Naive thymus-derived CD4-positive, alpha-beta T cell (primary cell): ENCODE measurements at regions not wholly inside any gene's neighbourhood (a gene's known extent, or its start where the extent isn't known, plus 50 kb on each side); places are given as distances from the start of the nearest gene placed in this dataset.

ENCODE experiments used
- ATAC-seq: fragments of 150-1000 bp; cut with Tn5 transposase; 2 replicates; pipeline ENCODE4 v1.10.0; 2021; ENCODE audit warnings: mild to moderate bottlenecking, moderate library complexity
- CTCF ChIA-PET: fragments of 350-600 bp; sonication (Branson Sonifier 250); formaldehyde crosslinking; loops from one replicate; lab custom pipeline; 2021; ENCODE audit warnings: antibody characterized with exemption; lab: Charles Lee
- POLR2A ChIA-PET: fragments of 350-600 bp; sonication (Branson Sonifier 250); formaldehyde crosslinking; loops from one replicate; lab custom pipeline; 2021; ENCODE audit warnings: antibody characterized with exemption, inconsistent platforms; lab: Charles Lee
- DNase-seq, 9 donors: peaks; one replicate each; pipeline versions ENCODE4 v3.0.0 to v3.0.0-alpha.2; 2020 to 2022; ENCODE audit warnings: mixed read lengths in 1 of 9
- H3K27ac ChIP-seq: one replicate; pipeline ENCODE4 v1.7.0; 2013; ENCODE audit warnings: mild to moderate bottlenecking, low read depth, low read length, moderate library complexity
- H3K27me3 ChIP-seq, 2 donors: one replicate each; pipeline ENCODE4 v1.7.0; 2013; ENCODE audit warnings: low read length in 2 of 2, mild to moderate bottlenecking in 2 of 2, moderate library complexity in 2 of 2; ENCODE audit not compliant: control insufficient read depth in 2 of 2, insufficient read depth in 2 of 2
- H3K36me3 ChIP-seq, 3 experiments: 1 replicate in 2 of 3; 2 replicates in 1 of 3; pipeline ENCODE4 v1.7.0; 2013; ENCODE audit warnings: low read length in 3 of 3, mild to moderate bottlenecking in 3 of 3, moderate library complexity in 1 of 3; ENCODE audit not compliant: insufficient read depth in 3 of 3, control insufficient read depth in 2 of 3
- H3K4me1 ChIP-seq, 2 donors: one replicate each; pipeline ENCODE4 v1.7.0; 2013; ENCODE audit warnings: low read length in 2 of 2, mild to moderate bottlenecking in 2 of 2, moderate library complexity in 1 of 2; ENCODE audit not compliant: control insufficient read depth in 2 of 2, insufficient read depth in 2 of 2
- H3K4me3 ChIP-seq: 2 replicates; pipeline ENCODE4 v1.7.0; 2013; ENCODE audit warnings: mild to moderate bottlenecking, low read length
- H3K9me3 ChIP-seq, 3 experiments: 1 replicate in 2 of 3; 2 replicates in 1 of 3; pipeline ENCODE4 v1.7.0; 2013; ENCODE audit warnings: low read length in 3 of 3; ENCODE audit not compliant: control insufficient read depth in 2 of 3
- H3K27ac Mint-ChIP-seq, 9 donors: one replicate each; pipeline ENCODE4 v1.8.0; 2020 to 2022; ENCODE audit warnings: mixed read lengths in 9 of 9, mild to moderate bottlenecking in 8 of 9, moderate library complexity in 5 of 9, inconsistent platforms in 2 of 9
- H3K27me3 Mint-ChIP-seq, 5 donors: one replicate each; pipeline ENCODE4 v1.8.0; 2021 to 2022; ENCODE audit warnings: mixed read lengths in 5 of 5, mild to moderate bottlenecking in 1 of 5
- H3K36me3 Mint-ChIP-seq, 5 donors: one replicate each; pipeline ENCODE4 v1.8.0; 2020 to 2022; ENCODE audit warnings: mixed read lengths in 5 of 5, mild to moderate bottlenecking in 3 of 5, inconsistent platforms in 1 of 5
- H3K4me1 Mint-ChIP-seq, 7 donors: one replicate each; pipeline ENCODE4 v1.8.0; 2020 to 2022; ENCODE audit warnings: mixed read lengths in 7 of 7, mild to moderate bottlenecking in 3 of 7, inconsistent platforms in 1 of 7
- H3K4me3 Mint-ChIP-seq, 10 donors: one replicate each; pipeline ENCODE4 v1.8.0; 2020 to 2022; ENCODE audit warnings: mild to moderate bottlenecking in 10 of 10, mixed read lengths in 10 of 10, moderate library complexity in 6 of 10, inconsistent platforms in 2 of 10
- H3K9me3 Mint-ChIP-seq, 11 donors: one replicate each; pipeline ENCODE4 v1.8.0; 2020 to 2022; ENCODE audit warnings: mixed read lengths in 11 of 11, mild to moderate bottlenecking in 4 of 11, inconsistent platforms in 1 of 11, moderate library complexity in 1 of 11
- intact Hi-C, 2 donors: fragments of 100-400 bp; cut with micrococcal nuclease; formaldehyde crosslinking; loops; one replicate each; pipeline ENCODE4 v1.15.1; 2023

DNA sequence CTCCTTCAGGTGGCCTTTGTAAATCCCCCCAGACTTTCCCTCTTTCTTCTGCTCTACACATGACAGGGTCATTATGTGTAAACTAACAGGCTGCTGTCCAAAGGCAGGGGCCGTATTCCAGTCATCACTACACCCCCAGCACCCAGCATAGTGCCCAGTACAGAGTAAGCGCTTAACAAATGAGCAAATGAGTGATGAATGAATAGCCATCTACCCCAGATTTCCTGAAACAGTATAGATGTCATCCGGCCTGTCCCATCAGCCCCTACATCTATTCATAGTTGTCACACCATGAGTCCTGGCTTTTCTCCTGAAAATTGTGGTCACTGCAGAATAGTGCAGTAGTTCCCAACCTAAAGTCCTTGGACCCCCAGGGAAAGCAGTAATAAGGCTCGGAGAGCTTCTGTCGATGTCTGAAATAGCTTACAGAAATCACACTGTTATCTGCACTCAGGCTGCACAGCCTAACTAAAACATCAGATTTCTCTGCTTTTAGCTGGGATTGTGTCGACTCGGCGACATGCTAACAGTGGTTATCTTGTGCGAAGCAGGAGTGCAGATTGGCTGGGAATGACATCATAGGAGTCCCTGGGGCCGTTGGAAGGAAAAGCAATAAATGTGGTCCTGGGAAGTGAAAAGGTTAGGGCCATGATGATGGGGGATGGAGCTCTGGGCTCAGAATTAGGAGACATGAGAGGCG lies 143.8 kb upstream of the NECTIN1 start:
- Histone ChIP-seq H3K4me1 (no peaks in the 10 kb centered on the region), H3K4me3 (no peak overlapping the region), H3K27ac (no peak overlapping the region), H3K36me3 (no peaks in the 10 kb centered on the region), H3K9me3 (no peaks in the 10 kb centered on the region), H3K27me3 (no peaks in the 10 kb centered on the region)
- intact Hi-C loops, result no loop called here
- Mint-ChIP-seq H3K4me1 (no peaks in the 10 kb centered on the region), H3K27me3 (peaks cover 3 to 15% (median 5%) of the 10 kb centered on the region in 5 donors), H3K9me3 (no peaks in the 10 kb centered on the region), H3K27ac (no peak overlapping the region), H3K36me3 (no peaks in the 10 kb centered on the region), H3K4me3 (no peak overlapping the region)
- ChIA-PET POLR2A (no interaction called here), CTCF (no interaction called here)
- ATAC-seq (no peak), DNase-seq (no peak)

DNA sequence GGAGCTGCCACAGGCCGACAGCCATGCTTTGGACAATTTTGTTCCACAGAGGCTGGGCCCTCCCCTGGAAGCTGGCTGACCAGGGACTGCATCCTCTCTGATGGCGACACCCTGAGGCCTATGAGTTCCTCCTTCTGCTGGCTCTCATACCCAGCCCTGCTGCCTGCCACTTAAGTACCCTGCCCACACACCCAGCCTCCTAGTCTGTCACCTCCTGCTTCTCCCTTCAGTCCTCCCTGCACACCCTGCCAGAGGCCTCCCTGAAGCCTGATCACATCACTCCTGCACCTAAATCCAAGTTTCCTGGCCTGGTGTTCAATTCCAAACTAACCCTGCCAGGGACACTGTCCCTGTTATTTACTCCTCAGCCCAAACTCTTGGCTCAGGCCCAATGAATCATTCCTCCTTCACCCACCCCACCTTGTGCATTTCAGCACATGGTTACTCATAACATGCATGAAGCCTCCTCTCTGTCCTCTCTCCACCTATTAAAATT lies 136.7 kb upstream of the NECTIN1 start:
- CTCF ChIA-PET, result no interaction called here
- H3K9me3 Mint-ChIP-seq, result peaks cover 0 to 4% (median 0%) of the 10 kb centered on the region in 11 donors
- no peak for DNase-seq

DNA sequence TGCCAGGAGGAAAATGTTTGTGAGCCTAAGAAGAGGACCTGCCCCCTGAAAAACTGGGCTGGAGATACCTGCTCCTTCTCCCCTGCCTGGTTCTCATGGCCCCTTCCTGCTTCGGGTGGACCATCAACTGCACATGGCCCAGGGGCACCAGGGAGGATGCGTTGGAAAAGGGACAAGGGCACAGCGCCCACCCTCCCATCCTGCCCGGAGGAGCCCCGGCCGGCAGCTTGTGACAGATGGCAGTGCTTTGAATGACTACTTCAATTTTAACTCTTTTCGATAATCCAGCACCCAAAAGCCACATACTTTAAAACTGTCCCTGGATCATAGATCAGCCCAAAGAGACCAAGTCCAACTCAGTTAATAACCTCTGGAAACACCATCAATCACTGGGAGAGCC lies 135.8 kb upstream of the NECTIN1 start:
- no peak for ATAC-seq
- no peaks in the 10 kb centered on the region for H3K4me1 ChIP-seq
- H3K4me3 Mint-ChIP-seq, result no peak overlapping the region

More for the DNA sequence above, 136.7 kb upstream of the NECTIN1 start:
- Mint-ChIP-seq H3K4me1 (peaks cover 0 to 2% (median 0%) of the 10 kb centered on the region in 7 donors), H3K27ac (no peak overlapping the region), H3K4me3 (no peak overlapping the region), H3K36me3 (no peaks in the 10 kb centered on the region), H3K27me3 (peaks cover 0 to 26% (median 8%) of the 10 kb centered on the region in 5 donors)
- Histone ChIP-seq H3K27ac (no peak overlapping the region), H3K27me3 (no peaks in the 10 kb centered on the region), H3K36me3 (no peaks in the 10 kb centered on the region), H3K9me3 (no peaks in the 10 kb centered on the region), H3K4me1 (no peaks in the 10 kb centered on the region), H3K4me3 (no peak overlapping the region)
- ATAC-seq, result peak; percentile 6
- POLR2A ChIA-PET, result no interaction called here
- intact Hi-C loops, result no loop called here

DNA sequence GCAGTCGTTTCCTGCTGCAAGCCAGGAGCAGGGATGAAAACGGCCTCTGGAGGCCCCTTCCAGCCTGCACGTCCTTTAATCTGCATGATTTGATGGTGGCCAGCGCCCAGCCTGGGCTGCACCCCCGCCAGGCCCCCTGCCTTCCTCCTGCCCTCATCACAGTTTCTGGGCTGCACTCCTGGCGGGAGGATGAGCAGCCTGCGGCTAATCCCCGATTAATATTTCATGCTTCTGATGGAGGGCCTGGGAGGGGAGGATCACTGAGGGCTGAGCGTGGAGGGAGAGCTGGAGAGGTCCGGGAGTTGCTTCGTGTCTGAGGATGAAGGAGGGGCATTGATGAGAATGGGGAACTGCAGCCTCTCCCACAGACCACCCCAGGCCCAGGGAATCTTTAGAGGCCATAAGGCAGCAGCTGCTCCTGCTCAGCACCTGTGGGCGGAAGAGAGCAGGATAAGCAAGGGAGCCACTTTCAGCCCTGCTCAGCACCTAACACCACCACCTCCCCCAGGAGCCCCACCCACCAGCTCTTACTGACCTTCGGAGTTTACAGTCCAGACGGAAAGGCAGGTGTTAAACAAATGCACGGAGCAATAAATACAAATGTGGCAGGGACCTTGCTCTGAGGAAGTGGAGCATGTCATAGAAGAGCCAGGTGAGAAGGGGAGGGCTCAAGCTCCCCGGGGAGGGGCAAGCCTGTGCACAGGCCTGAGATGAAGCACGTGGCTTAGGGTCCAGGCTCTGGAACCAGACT lies 135.0 kb upstream of the NECTIN1 start:
- ChIA-PET POLR2A (no interaction called here), CTCF (no interaction called here)
- no peak overlapping the region for H3K4me3 ChIP-seq
- H3K9me3 ChIP-seq, result no peaks in the 10 kb centered on the region
- Mint-ChIP-seq H3K27ac (no peak overlapping the region), H3K4me3 (no peak overlapping the region), H3K36me3 (no peaks in the 10 kb centered on the region), H3K27me3 (peaks cover 2 to 33% (median 14%) of the 10 kb centered on the region in 5 donors), H3K4me1 (peaks cover 0 to 2% (median 0%) of the 10 kb centered on the region in 7 donors), H3K9me3 (peaks cover 0 to 4% (median 0%) of the 10 kb centered on the region in 11 donors)
- H3K36me3 ChIP-seq, result no peaks in the 10 kb centered on the region
- intact Hi-C loops, result no loop called here
- H3K27me3 ChIP-seq, result no peaks in the 10 kb centered on the region
- no peaks in the 10 kb centered on the region for H3K4me1 ChIP-seq
- H3K27ac ChIP-seq, result no peak overlapping the region
- DNase-seq (no peak), ATAC-seq (no peak)

More for the DNA sequence above, 135.8 kb upstream of the NECTIN1 start:
- POLR2A ChIA-PET, result no interaction called here
- H3K27me3 ChIP-seq, result no peaks in the 10 kb centered on the region
- no peak for DNase-seq
- CTCF ChIA-PET, result no interaction called here
- Mint-ChIP-seq H3K27me3 (peaks cover 0 to 27% (median 14%) of the 10 kb centered on the region in 5 donors), H3K9me3 (peaks cover 0 to 4% (median 0%) of the 10 kb centered on the region in 11 donors), H3K27ac (no peak overlapping the region), H3K36me3 (no peaks in the 10 kb centered on the region), H3K4me1 (peaks cover 0 to 2% (median 0%) of the 10 kb centered on the region in 7 donors)
- no peak overlapping the region for H3K4me3 ChIP-seq
- no peak overlapping the region for H3K27ac ChIP-seq
- H3K36me3 ChIP-seq, result no peaks in the 10 kb centered on the region
- intact Hi-C loops, result no loop called here
- no peaks in the 10 kb centered on the region for H3K9me3 ChIP-seq

DNA sequence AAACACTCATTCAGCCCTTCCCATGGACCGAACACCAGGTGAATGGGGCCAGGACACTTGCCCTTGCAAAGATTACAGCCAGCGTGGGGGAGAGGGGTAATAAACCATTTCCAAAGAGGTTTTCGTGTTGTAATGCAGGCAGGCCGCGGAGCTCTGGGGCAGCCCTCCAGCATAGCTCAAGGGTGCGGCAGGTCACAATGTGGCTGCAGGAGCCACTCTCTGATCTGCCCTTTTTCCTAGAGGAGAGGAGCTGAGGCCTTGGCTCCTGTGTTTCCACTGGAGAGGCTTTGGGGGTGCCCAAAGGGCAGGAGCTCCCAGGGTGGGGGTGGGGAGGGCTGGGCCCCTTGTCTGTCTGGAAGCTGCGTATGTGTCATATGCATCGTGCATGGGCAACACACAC lies 134.2 kb upstream of the NECTIN1 start:
- POLR2A ChIA-PET, result no interaction called here
- H3K36me3 ChIP-seq, result no peaks in the 10 kb centered on the region
- DNase-seq, result no peak
- Mint-ChIP-seq H3K9me3 (peaks cover 0 to 4% (median 0%) of the 10 kb centered on the region in 11 donors), H3K36me3 (no peaks in the 10 kb centered on the region), H3K27me3 (peaks cover 6 to 34% (median 22%) of the 10 kb centered on the region in 5 donors), H3K4me1 (peaks cover 0 to 2% (median 0%) of the 10 kb centered on the region in 7 donors), H3K4me3 (no peak overlapping the region), H3K27ac (no peak overlapping the region)
- intact Hi-C loops, result no loop called here
- no peak overlapping the region for H3K27ac ChIP-seq
- CTCF ChIA-PET, result no interaction called here
- no peaks in the 10 kb centered on the region for H3K9me3 ChIP-seq
- H3K4me3 ChIP-seq, result no peak overlapping the region
- no peaks in the 10 kb centered on the region for H3K4me1 ChIP-seq
- ATAC-seq, result no peak
- no peaks in the 10 kb centered on the region for H3K27me3 ChIP-seq

DNA sequence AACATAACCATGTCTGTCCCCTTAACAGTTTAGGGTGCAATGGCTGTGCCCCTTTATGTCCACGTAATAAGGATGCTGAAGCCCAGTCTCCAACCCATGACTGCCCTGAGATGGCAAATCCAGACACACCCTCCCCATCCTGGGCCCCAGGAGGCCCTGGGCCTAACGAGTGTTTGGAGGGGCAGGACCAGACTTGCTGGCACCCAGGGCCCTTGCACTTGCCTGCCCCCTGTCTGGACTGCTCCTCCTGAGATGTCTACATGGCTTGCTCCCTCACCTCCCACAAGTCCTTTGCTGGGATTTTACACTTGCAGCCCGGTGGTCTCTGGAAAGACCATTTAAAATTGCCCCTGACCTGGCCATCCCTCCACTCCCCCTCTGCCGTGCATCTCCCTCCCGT lies 132.2 kb upstream of the NECTIN1 start:
- Histone ChIP-seq H3K27ac (no peak overlapping the region), H3K4me3 (no peak overlapping the region), H3K4me1 (no peaks in the 10 kb centered on the region), H3K36me3 (no peaks in the 10 kb centered on the region), H3K27me3 (no peaks in the 10 kb centered on the region), H3K9me3 (no peaks in the 10 kb centered on the region)
- peaks cover 0 to 1% (median 0%) of the 10 kb centered on the region in 11 donors for H3K9me3 Mint-ChIP-seq
- POLR2A ChIA-PET, result no interaction called here
- peaks cover 0 to 2% (median 0%) of the 10 kb centered on the region in 7 donors for H3K4me1 Mint-ChIP-seq
- H3K36me3 Mint-ChIP-seq, result no peaks in the 10 kb centered on the region
- DNase-seq, result no peak
- CTCF ChIA-PET, result no interaction called here
- no peak overlapping the region for H3K4me3 Mint-ChIP-seq
- intact Hi-C loops, result no loop called here
- peaks cover 14 to 34% (median 27%) of the 10 kb centered on the region in 5 donors for H3K27me3 Mint-ChIP-seq
- H3K27ac Mint-ChIP-seq, result no peak overlapping the region
- no peak for ATAC-seq
